ENCODE measurements at regions not wholly inside any gene's neighbourhood (a gene's known extent, or its start where the extent isn't known, plus 50 kb on each side); places are given as distances from the start of the nearest gene placed in this dataset.
"Not testable (repeated sequence)": the region's sequence is repeated elsewhere in the genome, so short reads cannot be mapped to it uniquely, and the experiment has no call there.

DNA sequence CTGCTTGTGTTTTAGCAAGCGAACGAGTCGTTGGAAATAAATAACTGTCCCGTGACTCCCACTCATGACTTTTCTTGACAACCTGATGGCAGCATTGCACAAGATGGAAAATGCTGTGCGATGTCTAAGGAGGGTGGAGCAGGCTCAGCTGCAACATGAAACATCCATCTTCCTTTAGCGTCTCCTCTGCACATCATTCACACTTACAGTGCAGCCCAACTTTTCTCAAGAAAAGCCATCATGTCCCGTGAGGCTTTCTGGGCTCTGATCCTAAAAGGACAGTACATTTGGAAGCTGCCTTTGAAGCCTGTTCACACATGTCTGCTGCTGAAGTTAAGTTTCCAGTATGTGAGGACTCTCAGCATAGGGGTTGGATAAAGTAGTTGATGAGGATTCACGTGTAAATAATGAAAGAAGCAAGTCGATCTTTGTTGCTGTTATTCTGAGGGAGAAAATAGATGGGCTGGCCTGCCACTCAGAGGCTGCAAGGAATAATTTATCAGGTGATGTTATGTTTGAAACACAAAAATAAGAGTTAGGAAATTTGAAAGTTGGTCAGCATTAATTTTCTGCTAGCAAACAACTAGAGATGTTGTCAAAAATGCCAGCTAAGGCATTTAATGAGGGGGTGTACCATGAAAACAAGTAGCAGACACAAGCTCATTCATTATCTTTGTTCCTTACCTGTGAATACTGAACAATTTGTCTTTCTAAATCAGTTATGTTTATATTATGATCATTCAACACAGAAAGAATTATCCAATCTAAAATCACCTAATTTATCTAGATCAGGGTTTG lies 328.7 kb upstream of the ZFP42 start:
- H3K27ac ChIP-seq: no peak overlapping the region
- peaks cover 24% of the 10 kb centered on the region for H3K4me1 ChIP-seq (replicated peaks)
- no peaks in the 10 kb centered on the region for H3K36me3 ChIP-seq
- no peaks in the 10 kb centered on the region for H3K9me3 ChIP-seq (replicated peaks)
- no peaks in the 10 kb centered on the region for H3K27me3 ChIP-seq (replicated peaks)
- no peak overlapping the region for H3K4me3 ChIP-seq
- DNase-seq (ENCODE audit: low read depth in 1 of 2, low spot score in 2 of 2): no peak

- H3K36me3 ChIP-seq: no peaks in the 10 kb centered on the region
- H3K4me3 ChIP-seq: no peak overlapping the region
- H3K27me3 ChIP-seq (replicated peaks): no peaks in the 10 kb centered on the region
- peak in 1 of 2 experiments; percentile 68 for DNase-seq (ENCODE audit: low read depth in 1 of 2, low spot score in 2 of 2)
- peaks cover 24% of the 10 kb centered on the region for H3K4me1 ChIP-seq (replicated peaks)
- no peaks in the 10 kb centered on the region for H3K9me3 ChIP-seq (replicated peaks)
- H3K27ac ChIP-seq: peak overlapping the region; percentile 13; the same call in 1 of the 2 replicates
Observed at GRCh38 chr4:187668526-187669082, 327.0 kb upstream of the ZFP42 start.

DNA sequence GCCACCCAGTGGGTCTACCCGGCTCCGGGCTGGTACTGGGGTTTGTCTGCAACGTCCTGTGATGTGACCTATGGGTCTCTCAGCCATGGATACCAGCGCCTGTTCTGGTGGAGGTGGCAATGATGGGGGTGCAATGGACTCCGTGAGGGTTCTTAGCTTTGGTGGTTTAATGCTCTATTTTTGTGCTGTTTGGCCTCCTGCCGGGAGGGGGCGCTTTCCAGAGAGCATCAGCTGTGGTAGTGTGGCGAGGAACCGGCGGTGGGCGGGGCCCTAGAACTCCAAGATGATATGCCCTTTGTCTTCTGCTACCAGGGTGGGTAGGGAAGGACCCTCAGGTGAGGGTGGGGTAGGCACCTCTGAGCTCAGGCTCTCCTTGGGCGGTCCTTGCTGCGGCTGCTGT lies 324.1 kb upstream of the ZFP42 start:
- H3K4me1 ChIP-seq (replicated peaks): peaks cover 15% of the 10 kb centered on the region
- H3K36me3 ChIP-seq; DNase-seq (ENCODE audit: low read depth in 1 of 2, low spot score in 2 of 2); H3K27ac ChIP-seq; H3K9me3 ChIP-seq (replicated peaks); H3K4me3 ChIP-seq; H3K27me3 ChIP-seq (replicated peaks): not testable (repeated sequence)

- H3K4me1 ChIP-seq (replicated peaks): peaks cover 11% of the 10 kb centered on the region
- not testable (repeated sequence) for H3K9me3 ChIP-seq (replicated peaks); DNase-seq (ENCODE audit: low read depth in 1 of 2, low spot score in 2 of 2); H3K27me3 ChIP-seq (replicated peaks); H3K4me3 ChIP-seq; H3K27ac ChIP-seq; H3K36me3 ChIP-seq
Observed at GRCh38 chr4:187671958-187672357, 323.6 kb upstream of the ZFP42 start.

- not testable (repeated sequence) for H3K4me3 ChIP-seq; H3K36me3 ChIP-seq; H3K9me3 ChIP-seq (replicated peaks); DNase-seq (ENCODE audit: low read depth in 1 of 2, low spot score in 2 of 2); H3K27me3 ChIP-seq (replicated peaks); H3K27ac ChIP-seq
- H3K4me1 ChIP-seq (replicated peaks): peaks cover 11% of the 10 kb centered on the region
Observed at GRCh38 chr4:187672526-187672925, 323.0 kb upstream of the ZFP42 start.

DNA sequence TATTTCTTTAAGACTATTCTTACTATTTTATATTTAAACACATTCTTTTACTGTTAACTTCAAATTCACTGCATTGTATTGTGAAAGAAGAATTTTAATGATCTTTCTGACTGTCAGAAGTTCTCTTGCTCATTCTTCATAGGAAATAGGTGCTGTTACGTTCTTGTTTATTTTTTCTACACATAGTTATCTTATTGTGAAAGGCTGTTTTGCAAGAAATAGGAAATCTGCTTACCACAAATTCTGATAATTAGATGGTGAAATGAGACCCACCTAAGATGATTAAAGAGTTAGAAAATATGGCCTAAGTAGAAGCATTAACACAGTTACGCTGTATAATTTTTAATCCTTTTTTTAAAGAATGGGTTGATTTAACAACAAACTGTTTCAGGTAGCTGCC lies 316.1 kb upstream of the ZFP42 start:
- H3K27me3 ChIP-seq (replicated peaks): peaks cover under 1% of the 10 kb centered on the region; the same call in 1 of the 2 replicates
- H3K36me3 ChIP-seq: no peaks in the 10 kb centered on the region
- H3K9me3 ChIP-seq (replicated peaks): no peaks in the 10 kb centered on the region
- DNase-seq (ENCODE audit: low read depth in 1 of 2, low spot score in 2 of 2): no peak
- H3K27ac ChIP-seq: no peak overlapping the region
- no peak overlapping the region for H3K4me3 ChIP-seq
- H3K4me1 ChIP-seq (replicated peaks): no peaks in the 10 kb centered on the region

DNA sequence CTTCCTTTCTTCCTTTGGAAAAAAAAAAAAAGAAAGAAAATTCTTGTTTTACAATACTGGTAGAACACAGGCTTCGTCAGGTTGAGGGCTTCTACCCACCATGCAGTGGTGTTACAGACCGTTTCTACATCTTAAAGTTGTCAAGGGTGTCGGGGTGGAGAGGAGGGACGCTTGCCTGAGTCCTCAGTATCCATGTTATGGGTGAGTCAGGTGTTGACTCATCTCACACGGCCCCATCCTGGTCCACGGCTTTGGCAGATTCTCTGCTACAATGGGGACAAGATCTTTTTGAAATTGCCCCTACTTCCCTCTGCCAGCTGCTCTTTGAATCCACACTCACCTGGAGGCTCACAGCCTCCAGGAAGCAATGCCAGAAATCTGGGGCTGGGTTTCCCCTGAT lies 310.3 kb upstream of the ZFP42 start:
- no peaks in the 10 kb centered on the region for H3K4me1 ChIP-seq (replicated peaks)
- DNase-seq (ENCODE audit: low read depth in 1 of 2, low spot score in 2 of 2): no peak
- no peak overlapping the region for H3K27ac ChIP-seq
- no peak overlapping the region for H3K4me3 ChIP-seq
- peaks cover 4% of the 10 kb centered on the region; the same call in 1 of the 2 replicates for H3K27me3 ChIP-seq (replicated peaks)
- H3K9me3 ChIP-seq (replicated peaks): no peaks in the 10 kb centered on the region
- H3K36me3 ChIP-seq: no peaks in the 10 kb centered on the region

- H3K4me1 ChIP-seq (replicated peaks): no peaks in the 10 kb centered on the region
- no peaks in the 10 kb centered on the region for H3K9me3 ChIP-seq (replicated peaks)
- DNase-seq (ENCODE audit: low read depth in 1 of 2, low spot score in 2 of 2): no peak
- H3K36me3 ChIP-seq: no peaks in the 10 kb centered on the region
- no peak overlapping the region for H3K27ac ChIP-seq
- peaks cover 4% of the 10 kb centered on the region; the same call in 1 of the 2 replicates for H3K27me3 ChIP-seq (replicated peaks)
- H3K4me3 ChIP-seq: no peak overlapping the region
Observed at GRCh38 chr4:187687697-187688096, 307.9 kb upstream of the ZFP42 start.

- H3K9me3 ChIP-seq (replicated peaks): no peaks in the 10 kb centered on the region
- no peak overlapping the region for H3K4me3 ChIP-seq
- no peaks in the 10 kb centered on the region for H3K27me3 ChIP-seq (replicated peaks)
- H3K27ac ChIP-seq: no peak overlapping the region
- DNase-seq (ENCODE audit: low read depth in 1 of 2, low spot score in 2 of 2): no peak
- H3K36me3 ChIP-seq: no peaks in the 10 kb centered on the region
- H3K4me1 ChIP-seq (replicated peaks): no peaks in the 10 kb centered on the region
Observed at GRCh38 chr4:187692626-187693025, 302.9 kb upstream of the ZFP42 start.

GRCh38 chr4:187695531-187695930 lies 300.0 kb upstream of the ZFP42 start:
- not testable (repeated sequence) for H3K27ac ChIP-seq; H3K36me3 ChIP-seq; H3K27me3 ChIP-seq (replicated peaks); H3K9me3 ChIP-seq (replicated peaks); H3K4me1 ChIP-seq (replicated peaks); H3K4me3 ChIP-seq; DNase-seq (ENCODE audit: low read depth in 1 of 2, low spot score in 2 of 2)

DNA sequence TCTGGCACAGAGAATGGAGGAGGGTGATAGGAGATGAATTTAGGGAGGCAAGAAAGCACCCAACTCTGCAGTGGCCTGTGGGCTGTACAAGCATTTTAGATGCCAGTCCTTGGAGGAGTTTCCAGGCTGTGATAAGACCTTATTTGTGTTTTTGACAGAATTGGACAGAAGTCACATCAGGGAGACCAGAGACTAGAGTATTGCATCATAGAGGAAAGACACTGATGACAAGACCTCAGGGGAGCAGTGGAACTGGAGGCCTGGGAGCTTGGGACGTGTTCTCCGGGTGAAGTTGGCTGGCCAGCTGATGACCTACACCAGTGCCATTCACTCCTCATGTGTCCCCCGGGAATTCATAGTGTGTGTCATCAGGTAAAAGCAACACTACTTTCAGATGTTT lies 284.0 kb upstream of the ZFP42 start:
- Histone ChIP-seq H3K4me1 (replicated peaks) (no peaks in the 10 kb centered on the region), H3K36me3 (no peaks in the 10 kb centered on the region), H3K27ac (no peak overlapping the region), H3K9me3 (replicated peaks) (0 out of 2 replicates have a peak, but pooled peaks cover 2% of the 10 kb centered on the region), H3K4me3 (no peak overlapping the region), H3K27me3 (replicated peaks) (no peaks in the 10 kb centered on the region)
- DNase-seq (ENCODE audit: low read depth in 1 of 2, low spot score in 2 of 2): no peak

- Histone ChIP-seq H3K27me3 (replicated peaks) (no peaks in the 10 kb centered on the region), H3K9me3 (replicated peaks) (no peaks in the 10 kb centered on the region), H3K27ac (no peak overlapping the region), H3K4me1 (replicated peaks) (no peaks in the 10 kb centered on the region), H3K4me3 (no peak overlapping the region), H3K36me3 (no peaks in the 10 kb centered on the region)
- no peak for DNase-seq (ENCODE audit: low read depth in 1 of 2, low spot score in 2 of 2)
Observed at GRCh38 chr4:187714957-187715356, 280.6 kb upstream of the ZFP42 start.

- Histone ChIP-seq H3K9me3 (replicated peaks) (no peaks in the 10 kb centered on the region), H3K27ac (no peak overlapping the region), H3K4me1 (replicated peaks) (no peaks in the 10 kb centered on the region), H3K36me3 (no peaks in the 10 kb centered on the region), H3K27me3 (replicated peaks) (no peaks in the 10 kb centered on the region), H3K4me3 (no peak overlapping the region)
- DNase-seq (ENCODE audit: low read depth in 1 of 2, low spot score in 2 of 2): no peak
Observed at GRCh38 chr4:187715466-187715865, 280.1 kb upstream of the ZFP42 start.

GRCh38 chr4:187724456-187724855 lies 271.1 kb upstream of the ZFP42 start:
- Histone ChIP-seq H3K27ac (no peak overlapping the region), H3K27me3 (replicated peaks) (no peaks in the 10 kb centered on the region), H3K4me3 (no peak overlapping the region), H3K4me1 (replicated peaks) (no peaks in the 10 kb centered on the region), H3K9me3 (replicated peaks) (no peaks in the 10 kb centered on the region), H3K36me3 (no peaks in the 10 kb centered on the region)
- DNase-seq (ENCODE audit: low read depth in 1 of 2, low spot score in 2 of 2): no peak

Measured in SJSA1 (cell line).